B cell (primary cell): ENCODE measurements at regions not wholly inside any gene's neighbourhood (a gene's known extent, or its start where the extent isn't known, plus 50 kb on each side); places are given as distances from the start of the nearest gene placed in this dataset.
"Not testable (repeated sequence)": the region's sequence is repeated elsewhere in the genome, so short reads cannot be mapped to it uniquely, and the experiment has no call there.

Experiments
- ATAC-seq: fragments of 200-7000 bp; cut with Tn5 transposase; one replicate; pipeline ENCODE4 v1.10.0; 2021; ENCODE audit warnings: low read depth, mild to moderate bottlenecking, moderate number of reproducible peaks, moderate library complexity
- CTCF ChIA-PET: fragments of 350-600 bp; sonication (Branson Sonifier 250); formaldehyde crosslinking; loops from one replicate; lab custom pipeline; 2021; ENCODE audit warnings: antibody characterized with exemption, inconsistent platforms; lab: Charles Lee
- POLR2A ChIA-PET: fragments of 350-600 bp; sonication (Branson Sonifier 250); formaldehyde crosslinking; loops from one replicate; lab custom pipeline; 2021; ENCODE audit warnings: antibody characterized with exemption; lab: Charles Lee
- DNase-seq: peaks from one replicate; pipeline ENCODE4 v3.0.0; 2013
- H2AFZ ChIP-seq: 2 replicates; pipeline ENCODE4 v1.6.1; 2012; ENCODE audit warnings: mild to moderate bottlenecking, low read depth, low read length; ENCODE audit not compliant: insufficient read depth, poor library complexity, severe bottlenecking
- H3K27ac ChIP-seq, 2 donors: 1 replicate in 1 of 2; 2 replicates in 1 of 2; pipeline ENCODE4 v1.5.1; 2012 to 2013; ENCODE audit warnings: low read length in 2 of 2, mild to moderate bottlenecking in 2 of 2, moderate library complexity in 1 of 2
- H3K27me3 ChIP-seq, 4 experiments: fragments of 200-600 bp in 1 of 4; sonication (generic) in 1 of 4; replicated peaks in 1 of 4; 1 replicate in 2 of 4; 2 replicates in 2 of 4; pipeline versions ENCODE4 v1.6.1 to v1.7.0; 2013 to 2016; ENCODE audit warnings: low read length in 3 of 4, mild to moderate bottlenecking in 2 of 4, mixed read lengths in 1 of 4, moderate library complexity in 1 of 4; ENCODE audit not compliant: insufficient read depth in 4 of 4, control insufficient read depth in 3 of 4; ENCODE audit errors: control extremely low read depth in 1 of 4
- H3K36me3 ChIP-seq, 2 experiments: replicated peaks in 1 of 2; 1 replicate in 1 of 2; 2 replicates in 1 of 2; pipeline versions ENCODE4 v1.6.1 to v1.7.1; 2013; ENCODE audit warnings: low read length in 1 of 2; ENCODE audit not compliant: insufficient read depth in 2 of 2, control insufficient read depth in 1 of 2; ENCODE audit errors: control extremely low read depth in 1 of 2, extremely low read depth in 1 of 2
- H3K4me1 ChIP-seq, 2 donors: fragments of 200-600 bp in 1 of 2; sonication (generic) in 1 of 2; 1 replicate in 1 of 2; 2 replicates in 1 of 2; pipeline versions ENCODE4 v1.5.1 to v1.6.1; 2013 to 2017; ENCODE audit warnings: low read length in 2 of 2; ENCODE audit not compliant: control insufficient read depth in 2 of 2, insufficient read depth in 2 of 2
- H3K4me2 ChIP-seq: replicated peaks from 2 replicates; pipeline ENCODE3; 2012; ENCODE audit warnings: mild to moderate bottlenecking, low read depth, low read length; ENCODE audit not compliant: poor library complexity, severe bottlenecking
- H3K4me3 ChIP-seq, 5 experiments: fragments of 200-600 bp in 1 of 5; sonication (generic) in 1 of 5; 1 replicate in 3 of 5; 2 replicates in 2 of 5; pipeline versions ENCODE4 v1.5.1 to v1.7.0; 2011 to 2016; ENCODE audit warnings: low read length in 4 of 5, mild to moderate bottlenecking in 4 of 5, low read depth in 2 of 5, control low read depth in 1 of 5, moderate library complexity in 1 of 5; ENCODE audit not compliant: insufficient read depth in 1 of 5; ENCODE audit errors: control extremely low read depth in 1 of 5, extremely low read depth in 1 of 5
- H3K79me2 ChIP-seq: fragments of 200-600 bp; sonication (generic); one replicate; pipeline ENCODE4 v1.6.0; 2016; ENCODE audit warnings: low read length; ENCODE audit not compliant: control insufficient read depth, insufficient read depth
- H3K9ac ChIP-seq: fragments of 200-600 bp; sonication (generic); 2 replicates; pipeline ENCODE4 v1.6.1; 2017; ENCODE audit warnings: mild to moderate bottlenecking, low read length, moderate library complexity
- H3K9me3 ChIP-seq, 3 donors: one replicate each; pipeline versions ENCODE4 v1.6.1 to v1.7.1; 2013; ENCODE audit warnings: low read length in 2 of 3; ENCODE audit not compliant: control insufficient read depth in 2 of 3, insufficient read depth in 1 of 3; ENCODE audit errors: control extremely low read depth in 1 of 3
- H4K20me1 ChIP-seq: 2 replicates; pipeline ENCODE4 v1.6.0; 2012; ENCODE audit warnings: mild to moderate bottlenecking, low read length; ENCODE audit not compliant: insufficient read depth, control insufficient read depth, poor library complexity, severe bottlenecking
- H3K27ac Mint-ChIP-seq: one replicate; pipeline ENCODE4 v1.8.0; 2021; ENCODE audit warnings: mixed read lengths
- H3K27me3 Mint-ChIP-seq: one replicate; pipeline ENCODE4 v1.8.0; 2021; ENCODE audit warnings: mixed read lengths
- H3K4me1 Mint-ChIP-seq: one replicate; pipeline ENCODE4 v1.8.0; 2021; ENCODE audit warnings: mixed read lengths
- H3K4me3 Mint-ChIP-seq: one replicate; pipeline ENCODE4 v1.8.0; 2021; ENCODE audit warnings: mixed read lengths
- H3K9me3 Mint-ChIP-seq: one replicate; pipeline ENCODE4 v1.8.0; 2022; ENCODE audit warnings: mixed read lengths; ENCODE audit not compliant: insufficient read depth
- CTCF ChIP-seq: fragments of 200-600 bp; IDR thresholded peaks from one replicate; pipeline ENCODE4 v1.8.0; 2022; ENCODE audit warnings: antibody characterized with exemption, mild to moderate bottlenecking
- EZH2 ChIP-seq: IDR thresholded peaks from 2 replicates; pipeline ENCODE4 v1.6.1; 2012; ENCODE audit warnings: borderline replicate concordance, low read depth, mild to moderate bottlenecking, moderate library complexity, low read length; ENCODE audit not compliant: insufficient read depth, poor library complexity, severe bottlenecking
- WGBS: methylation state at CpG from one replicate; pipeline ENCODE4 v1.1.5; 2013; ENCODE audit warnings: missing lambda C conversion rate; ENCODE audit not compliant: insufficient coverage; 5-methylcytosine and 5-hydroxymethylcytosine counted together
- intact Hi-C: fragments of 100-400 bp; cut with micrococcal nuclease; formaldehyde crosslinking; loops from one replicate; pipeline ENCODE4 v1.10.0; 2022

- Histone ChIP-seq H4K20me1 (no peaks in the 10 kb centered on the region), H3K4me1 (no peaks in the 10 kb centered on the region), H3K27ac (no peak overlapping the region), H3K36me3 (no peaks in the 10 kb centered on the region), H3K4me3 (no peak overlapping the region), H3K27me3 (no peaks in the 10 kb centered on the region), H3K9ac (no peak overlapping the region), H3K4me2 (no peak overlapping the region), H3K9me3 (peaks cover 0 to 11% (median 4%) of the 10 kb centered on the region in 3 donors), H3K79me2 (no peaks in the 10 kb centered on the region), H2AFZ (no peak overlapping the region)
- POLR2A ChIA-PET: no interaction called here
- Mint-ChIP-seq H3K27me3 (peaks cover 7% of the 10 kb centered on the region), H3K4me1 (no peaks in the 10 kb centered on the region), H3K4me3 (no peak overlapping the region), H3K27ac (no peak overlapping the region), H3K9me3 (peaks cover 3% of the 10 kb centered on the region)
- CTCF ChIA-PET: no interaction called here
- DNase-seq (no peak), ATAC-seq (no peak)
- 97% methylated on average over 10 of the region's 14 CpGs for WGBS
- intact Hi-C loops: no loop called here
- TF ChIP-seq CTCF: no peak
- TF ChIP-seq EZH2: no peak
Observed at GRCh38 chr22:23450434-23450795, 129.7 kb downstream of the IGLL1 start.

GRCh38 chr22:23449748-23450433 lies 130.2 kb downstream of the IGLL1 start:
- H3K27ac Mint-ChIP-seq, H2AFZ ChIP-seq, CTCF ChIA-PET, H3K36me3 ChIP-seq, H3K79me2 ChIP-seq, H3K9me3 Mint-ChIP-seq, DNase-seq, H3K4me2 ChIP-seq, H3K27me3 ChIP-seq, H4K20me1 ChIP-seq, intact Hi-C loops, H3K27ac ChIP-seq, POLR2A ChIA-PET, H3K27me3 Mint-ChIP-seq, H3K9ac ChIP-seq, H3K4me3 ChIP-seq, ATAC-seq, H3K4me3 Mint-ChIP-seq, H3K4me1 Mint-ChIP-seq, H3K4me1 ChIP-seq: not testable (repeated sequence)
- peaks cover 0 to 11% (median 4%) of the 10 kb centered on the region in 3 donors for H3K9me3 ChIP-seq
- 94% methylated on average over 25 of the region's 28 CpGs for WGBS

GRCh38 chr22:23448499-23449288 lies 131.4 kb downstream of the IGLL1 start:
- H3K27ac ChIP-seq, H3K27me3 Mint-ChIP-seq, H3K9ac ChIP-seq, ATAC-seq, H3K4me3 Mint-ChIP-seq, POLR2A ChIA-PET, H3K4me1 ChIP-seq, H2AFZ ChIP-seq, DNase-seq, H3K4me1 Mint-ChIP-seq, H4K20me1 ChIP-seq, H3K79me2 ChIP-seq, intact Hi-C loops, H3K4me2 ChIP-seq, H3K27ac Mint-ChIP-seq, H3K36me3 ChIP-seq, H3K27me3 ChIP-seq, H3K9me3 Mint-ChIP-seq, H3K4me3 ChIP-seq, CTCF ChIA-PET: not testable (repeated sequence)
- peaks cover 0 to 11% (median 4%) of the 10 kb centered on the region in 3 donors for H3K9me3 ChIP-seq
- 90% methylated on average over 12 of the region's 31 CpGs for WGBS
